Mesendoderm (in vitro differentiated cells): ENCODE measurements at regions not wholly inside any gene's neighbourhood (a gene's known extent, or its start where the extent isn't known, plus 50 kb on each side); places are given as distances from the start of the nearest gene placed in this dataset.

Experiments
- DNase-seq: peaks from one replicate; pipeline ENCODE4 v3.0.0; 2013
- H2AK5ac ChIP-seq: 2 replicates; pipeline ENCODE4 v1.6.1; 2013; ENCODE audit warnings: low read length, inconsistent platforms
- H2BK120ac ChIP-seq: 2 replicates; pipeline ENCODE4 v1.6.1; 2013; ENCODE audit warnings: low read depth, mild to moderate bottlenecking, low read length, moderate library complexity, mixed read lengths
- H2BK15ac ChIP-seq: replicated peaks from 2 replicates; pipeline ENCODE4 v1.6.1; 2013; ENCODE audit warnings: low read depth, mild to moderate bottlenecking, moderate library complexity
- H2BK5ac ChIP-seq: 2 replicates; pipeline ENCODE4 v1.6.1; 2013; ENCODE audit warnings: low read length, inconsistent platforms
- H3K18ac ChIP-seq: 2 replicates; pipeline ENCODE4 v1.6.1; 2013; ENCODE audit warnings: mild to moderate bottlenecking, low read length, mixed read lengths
- H3K23ac ChIP-seq: one replicate; pipeline ENCODE4 v1.6.1; 2013; ENCODE audit warnings: low read length
- H3K27ac ChIP-seq: 2 replicates; pipeline ENCODE4 v1.5.1; 2013; ENCODE audit warnings: low read depth, mild to moderate bottlenecking, inconsistent platforms, low read length, moderate library complexity
- H3K27me3 ChIP-seq: 2 replicates; pipeline ENCODE4 v1.6.1; 2013; ENCODE audit warnings: low read length, control low read depth, mild to moderate bottlenecking, inconsistent platforms; ENCODE audit not compliant: insufficient read depth, poor library complexity
- H3K36me3 ChIP-seq: 2 replicates; pipeline ENCODE4 v1.6.1; 2013; ENCODE audit warnings: low read length, inconsistent platforms; ENCODE audit not compliant: control insufficient read depth, insufficient read depth
- H3K4ac ChIP-seq: one replicate; pipeline ENCODE4 v1.6.1; 2013; ENCODE audit warnings: low read depth, mild to moderate bottlenecking, low read length, moderate library complexity
- H3K4me1 ChIP-seq: 2 replicates; pipeline ENCODE4 v1.6.1; 2013; ENCODE audit warnings: low read depth, low read length, inconsistent platforms; ENCODE audit not compliant: control insufficient read depth
- H3K4me2 ChIP-seq: 2 replicates; pipeline ENCODE4 v1.6.1; 2013; ENCODE audit warnings: low read length
- H3K4me3 ChIP-seq: 2 replicates; pipeline ENCODE4 v1.5.1; 2013; ENCODE audit warnings: mild to moderate bottlenecking, low read length
- H3K56ac ChIP-seq: one replicate; pipeline ENCODE4 v1.6.1; 2013; ENCODE audit warnings: low read length
- H3K79me1 ChIP-seq: 2 replicates; pipeline ENCODE4 v1.6.1; 2013; ENCODE audit warnings: low read length, inconsistent platforms
- H3K79me2 ChIP-seq: 2 replicates; pipeline ENCODE4 v1.6.1; 2013; ENCODE audit warnings: mild to moderate bottlenecking, low read length; ENCODE audit not compliant: control insufficient read depth, insufficient read depth
- H3K9ac ChIP-seq: 2 replicates; pipeline ENCODE4 v1.6.1; 2013; ENCODE audit warnings: low read length, inconsistent platforms
- H4K5ac ChIP-seq: one replicate; pipeline ENCODE4 v1.6.1; 2013; ENCODE audit warnings: low read length
- H4K8ac ChIP-seq: one replicate; pipeline ENCODE4 v1.6.1; 2013; ENCODE audit warnings: low read depth, mild to moderate bottlenecking, control low read depth, low read length, moderate library complexity
- WGBS: extraction: QIAGEN DNeasy Blood & Tissue Kit; methylation state at CpG from one replicate; pipeline ENCODE4 v1.1.7; 2013; ENCODE audit warnings: low lambda C conversion rate, missing lambda C conversion rate; ENCODE audit not compliant: insufficient coverage; ENCODE audit errors: extremely low coverage; 5-methylcytosine and 5-hydroxymethylcytosine counted together

GRCh38 chr15:47356297-47356696 lies 361.0 kb upstream of the SEMA6D start:
- Histone ChIP-seq H3K4me2 (no peak overlapping the region), H3K23ac (no peak overlapping the region), H4K8ac (no peak overlapping the region), H2AK5ac (no peak overlapping the region), H3K79me1 (no peaks in the 10 kb centered on the region), H3K4me3 (no peak overlapping the region), H3K18ac (no peak overlapping the region), H2BK15ac (no peak overlapping the region), H3K79me2 (no peaks in the 10 kb centered on the region), H2BK5ac (no peak overlapping the region), H4K5ac (no peak overlapping the region), H3K4ac (no peak overlapping the region), H3K4me1 (no peaks in the 10 kb centered on the region), H3K27ac (no peak overlapping the region), H3K36me3 (no peaks in the 10 kb centered on the region), H3K27me3 (no peaks in the 10 kb centered on the region), H3K56ac (no peak overlapping the region), H3K9ac (no peak overlapping the region), H2BK120ac (no peak overlapping the region)
- no peak for DNase-seq
- no CpG with 5 or more reads among the region's 2 CpGs for WGBS

- WGBS, result no CpG with 5 or more reads among the region's 2 CpGs
- no peak overlapping the region for H3K18ac ChIP-seq
- no peaks in the 10 kb centered on the region for H3K79me2 ChIP-seq
- no peak overlapping the region for H2BK5ac ChIP-seq
- no peaks in the 10 kb centered on the region for H3K36me3 ChIP-seq
- DNase-seq, result no peak
- no peak overlapping the region for H2BK15ac ChIP-seq
- H3K79me1 ChIP-seq, result no peaks in the 10 kb centered on the region
- no peak overlapping the region for H3K27ac ChIP-seq
- no peak overlapping the region for H3K4ac ChIP-seq
- no peak overlapping the region for H4K5ac ChIP-seq
- no peak overlapping the region for H3K9ac ChIP-seq
- no peaks in the 10 kb centered on the region for H3K27me3 ChIP-seq
- H3K4me3 ChIP-seq, result no peak overlapping the region
- no peak overlapping the region for H3K23ac ChIP-seq
- H2BK120ac ChIP-seq, result no peak overlapping the region
- H3K56ac ChIP-seq, result no peak overlapping the region
- no peak overlapping the region for H2AK5ac ChIP-seq
- no peak overlapping the region for H4K8ac ChIP-seq
- H3K4me1 ChIP-seq, result no peaks in the 10 kb centered on the region
- no peak overlapping the region for H3K4me2 ChIP-seq
These were observed 358.4 kb upstream of the SEMA6D start for GRCh38 chr15:47358876-47359275.

GRCh38 chr15:47360305-47360704 lies 357.0 kb upstream of the SEMA6D start:
- H4K8ac ChIP-seq, result no peak overlapping the region
- H3K36me3 ChIP-seq, result no peaks in the 10 kb centered on the region
- no peak overlapping the region for H2BK15ac ChIP-seq
- no peak for DNase-seq
- H4K5ac ChIP-seq, result no peak overlapping the region
- H2BK120ac ChIP-seq, result no peak overlapping the region
- H3K27ac ChIP-seq, result no peak overlapping the region
- no peak overlapping the region for H3K4me2 ChIP-seq
- H3K27me3 ChIP-seq, result no peaks in the 10 kb centered on the region
- no peaks in the 10 kb centered on the region for H3K79me1 ChIP-seq
- H3K18ac ChIP-seq, result no peak overlapping the region
- H3K4ac ChIP-seq, result no peak overlapping the region
- no peak overlapping the region for H2AK5ac ChIP-seq
- no peak overlapping the region for H3K9ac ChIP-seq
- no peak overlapping the region for H2BK5ac ChIP-seq
- no peak overlapping the region for H3K23ac ChIP-seq
- H3K56ac ChIP-seq, result no peak overlapping the region
- H3K4me3 ChIP-seq, result no peak overlapping the region
- H3K79me2 ChIP-seq, result no peaks in the 10 kb centered on the region
- peaks cover 6% of the 10 kb centered on the region for H3K4me1 ChIP-seq

- H3K79me2 ChIP-seq, result no peaks in the 10 kb centered on the region
- H3K4me1 ChIP-seq, result peaks cover 6% of the 10 kb centered on the region
- no peak overlapping the region for H3K9ac ChIP-seq
- WGBS, result no CpG with 5 or more reads among the region's 8 CpGs
- H2BK120ac ChIP-seq, result no peak overlapping the region
- H3K27me3 ChIP-seq, result no peaks in the 10 kb centered on the region
- H3K4me2 ChIP-seq, result no peak overlapping the region
- no peak overlapping the region for H2AK5ac ChIP-seq
- no peaks in the 10 kb centered on the region for H3K36me3 ChIP-seq
- H3K4me3 ChIP-seq, result no peak overlapping the region
- H4K8ac ChIP-seq, result no peak overlapping the region
- no peak overlapping the region for H4K5ac ChIP-seq
- no peak for DNase-seq
- H3K4ac ChIP-seq, result peak overlapping the region; percentile 17
- no peak overlapping the region for H2BK15ac ChIP-seq
- no peak overlapping the region for H2BK5ac ChIP-seq
- H3K27ac ChIP-seq, result no peak overlapping the region
- no peak overlapping the region for H3K56ac ChIP-seq
- no peak overlapping the region for H3K23ac ChIP-seq
- H3K79me1 ChIP-seq, result no peaks in the 10 kb centered on the region
- no peak overlapping the region for H3K18ac ChIP-seq
These were observed 355.0 kb upstream of the SEMA6D start for GRCh38 chr15:47362118-47362905.

GRCh38 chr15:47363653-47364052 lies 353.7 kb upstream of the SEMA6D start:
- Histone ChIP-seq H3K36me3 (no peaks in the 10 kb centered on the region), H3K4ac (no peak overlapping the region), H3K9ac (no peak overlapping the region), H2BK120ac (no peak overlapping the region), H3K4me2 (no peak overlapping the region), H3K79me1 (no peaks in the 10 kb centered on the region), H4K5ac (no peak overlapping the region), H2BK5ac (no peak overlapping the region), H3K79me2 (no peaks in the 10 kb centered on the region), H2AK5ac (no peak overlapping the region), H4K8ac (no peak overlapping the region), H3K4me1 (peaks cover 6% of the 10 kb centered on the region), H2BK15ac (no peak overlapping the region), H3K56ac (no peak overlapping the region), H3K18ac (no peak overlapping the region), H3K27ac (no peak overlapping the region), H3K27me3 (no peaks in the 10 kb centered on the region), H3K4me3 (no peak overlapping the region), H3K23ac (no peak overlapping the region)
- no CpG with 5 or more reads among the region's 5 CpGs for WGBS
- DNase-seq, result no peak
